HG03457 (cell line): ENCODE measurements at regions not wholly inside any gene's neighbourhood (a gene's known extent, or its start where the extent isn't known, plus 50 kb on each side); places are given as distances from the start of the nearest gene placed in this dataset.
"Not testable (repeated sequence)": the region's sequence is repeated elsewhere in the genome, so short reads cannot be mapped to it uniquely, and the experiment has no call there.

ENCODE experiments used
- ATAC-seq: cut with Tn5 transposase; IDR thresholded peaks from one replicate; pipeline ENCODE4 v1.9.1; 2021; ENCODE audit warnings: moderate number of reproducible peaks; ENCODE audit not compliant: unreplicated experiment

GRCh38 chr4:128690011-128690410 lies 119.5 kb upstream of the JADE1 start:
- no peak for ATAC-seq

- ATAC-seq: no peak
Measured at GRCh38 chr4:128688846-128689437, 120.6 kb upstream of the JADE1 start.

GRCh38 chr4:128688033-128688721 lies 121.3 kb upstream of the JADE1 start:
- ATAC-seq: no peak

GRCh38 chr4:128686810-128687209 lies 122.7 kb upstream of the JADE1 start:
- ATAC-seq: no peak

- no peak for ATAC-seq
Measured at GRCh38 chr4:128686032-128686465, 123.5 kb upstream of the JADE1 start.

- ATAC-seq: no peak
Measured at GRCh38 chr4:128684016-128684415, 125.5 kb upstream of the JADE1 start.

- no peak for ATAC-seq
Measured at GRCh38 chr4:128682942-128683666, 126.4 kb upstream of the JADE1 start.

GRCh38 chr4:128676095-128676494 lies 133.4 kb upstream of the JADE1 start:
- ATAC-seq: no peak

- peak; percentile 96 for ATAC-seq
Measured at GRCh38 chr4:128675083-128675482, 134.4 kb upstream of the JADE1 start.

- not testable (repeated sequence) for ATAC-seq
Measured at GRCh38 chr4:128673159-128673558, 136.3 kb upstream of the JADE1 start.

- ATAC-seq: not testable (repeated sequence)
Measured at GRCh38 chr4:128672596-128672995, 136.9 kb upstream of the JADE1 start.

- no peak for ATAC-seq
Measured at GRCh38 chr4:128670513-128670912, 139.0 kb upstream of the JADE1 start.

GRCh38 chr4:128668566-128668965 lies 140.9 kb upstream of the JADE1 start:
- ATAC-seq: no peak

- ATAC-seq: no peak
Measured at GRCh38 chr4:128665514-128665913, 144.0 kb upstream of the JADE1 start.

- ATAC-seq: peak; percentile 69
Measured at GRCh38 chr4:128663325-128663724, 146.2 kb upstream of the JADE1 start.

GRCh38 chr4:128661479-128661878 lies 148.0 kb upstream of the JADE1 start:
- ATAC-seq: no peak

- ATAC-seq: no peak
Measured at GRCh38 chr4:128660361-128661215, 148.9 kb upstream of the JADE1 start.

- ATAC-seq: no peak
Measured at GRCh38 chr4:128658214-128658631, 151.3 kb upstream of the JADE1 start.

- no peak for ATAC-seq
Measured at GRCh38 chr4:128657638-128658037, 151.9 kb upstream of the JADE1 start.

- no peak for ATAC-seq
Measured at GRCh38 chr4:128654465-128654864, 155.0 kb upstream of the JADE1 start.
